H9 (cell line): ENCODE measurements at regions not wholly inside any gene's neighbourhood (a gene's known extent, or its start where the extent isn't known, plus 50 kb on each side); places are given as distances from the start of the nearest gene placed in this dataset.

Experiments
- DNase-seq: peaks from one replicate; pipeline ENCODE4 v3.0.0-alpha.2; 2017
- H2AFZ ChIP-seq: one replicate; pipeline ENCODE4 v1.6.1; 2013; ENCODE audit warnings: mild to moderate bottlenecking, low read length, control low read depth, moderate library complexity
- H2AK5ac ChIP-seq: 2 replicates; pipeline ENCODE4 v1.6.1; 2013; ENCODE audit warnings: low read length, control low read depth, mixed read lengths; ENCODE audit not compliant: insufficient read length
- H2BK120ac ChIP-seq: one replicate; pipeline ENCODE4 v1.6.1; 2013; ENCODE audit warnings: low read depth, mild to moderate bottlenecking, low read length, control low read depth, inconsistent platforms; ENCODE audit not compliant: poor library complexity, severe bottlenecking
- H2BK12ac ChIP-seq: 2 replicates; pipeline ENCODE4 v1.6.1; 2013; ENCODE audit warnings: low read length, control low read depth, mixed read lengths, low read depth; ENCODE audit not compliant: insufficient read length
- H2BK15ac ChIP-seq: 2 replicates; pipeline ENCODE4 v1.6.1; 2013; ENCODE audit warnings: low read depth, low read length, control low read depth
- H2BK20ac ChIP-seq: one replicate; pipeline ENCODE4 v1.6.1; 2013; ENCODE audit warnings: low read depth, mild to moderate bottlenecking, low read length, control low read depth, inconsistent platforms; ENCODE audit not compliant: poor library complexity, severe bottlenecking
- H2BK5ac ChIP-seq: 2 replicates; pipeline ENCODE4 v1.6.1; 2013; ENCODE audit warnings: low read length, control low read depth, mixed read lengths; ENCODE audit not compliant: insufficient read length
- H3K14ac ChIP-seq: 2 replicates; pipeline ENCODE4 v1.6.1; 2013; ENCODE audit warnings: low read length, control low read depth; ENCODE audit not compliant: insufficient read depth
- H3K18ac ChIP-seq: 2 replicates; pipeline ENCODE4 v1.6.1; 2013; ENCODE audit warnings: low read depth, mild to moderate bottlenecking, mixed read lengths, low read length, control low read depth; ENCODE audit not compliant: insufficient read length
- H3K23ac ChIP-seq: 2 replicates; pipeline ENCODE4 v1.6.1; 2013; ENCODE audit warnings: low read length, control low read depth, mixed read lengths, low read depth; ENCODE audit not compliant: insufficient read length
- H3K23me2 ChIP-seq: 2 replicates; pipeline ENCODE4 v1.6.1; 2013; ENCODE audit warnings: low read depth, mild to moderate bottlenecking, mixed read lengths, low read length, control low read depth; ENCODE audit not compliant: insufficient read length, poor library complexity, severe bottlenecking
- H3K27ac ChIP-seq: 2 replicates; pipeline ENCODE4 v1.5.1; 2013; ENCODE audit warnings: low read length, control low read depth, mixed read lengths, low read depth; ENCODE audit not compliant: insufficient read length
- H3K27me3 ChIP-seq: 2 replicates; pipeline ENCODE4 v1.6.1; 2013; ENCODE audit warnings: low read length, control low read depth, inconsistent platforms; ENCODE audit not compliant: insufficient read depth
- H3K4ac ChIP-seq: 2 replicates; pipeline ENCODE4 v1.6.1; 2013; ENCODE audit warnings: low read depth, mild to moderate bottlenecking, control low read depth, inconsistent platforms, low read length, moderate library complexity
- H3K4me1 ChIP-seq: 2 replicates; pipeline ENCODE4 v1.6.1; 2013; ENCODE audit warnings: low read length, control low read depth, inconsistent platforms; ENCODE audit not compliant: insufficient read depth
- H3K4me2 ChIP-seq: 2 replicates; pipeline ENCODE4 v1.6.1; 2013; ENCODE audit warnings: low read length, control low read depth, mixed read lengths; ENCODE audit not compliant: insufficient read length, insufficient read depth
- H3K56ac ChIP-seq: 2 replicates; pipeline ENCODE4 v1.6.1; 2013; ENCODE audit warnings: low read depth, mild to moderate bottlenecking, mixed read lengths, low read length, control low read depth; ENCODE audit not compliant: insufficient read length
- H3K79me1 ChIP-seq: 2 replicates; pipeline ENCODE4 v1.6.1; 2013; ENCODE audit warnings: low read depth, mild to moderate bottlenecking, moderate library complexity, low read length, control low read depth, inconsistent platforms; ENCODE audit not compliant: insufficient read depth, poor library complexity, severe bottlenecking
- H3K79me2 ChIP-seq: 2 replicates; pipeline ENCODE4 v1.6.1; 2013; ENCODE audit warnings: low read length, control low read depth, inconsistent platforms; ENCODE audit not compliant: insufficient read depth
- H3K9ac ChIP-seq: 2 replicates; pipeline ENCODE4 v1.6.1; 2013; ENCODE audit warnings: low read length, control low read depth, mixed read lengths; ENCODE audit not compliant: insufficient read length; ENCODE audit errors: extremely low read depth
- H3K9me3 ChIP-seq: one replicate; pipeline ENCODE4 v1.6.1; 2013; ENCODE audit warnings: low read depth, low read length, inconsistent platforms; ENCODE audit not compliant: control insufficient read depth
- H3T11ph ChIP-seq: one replicate; pipeline ENCODE4 v1.6.1; 2013; ENCODE audit warnings: mild to moderate bottlenecking, low read length, control low read depth, inconsistent platforms
- H4K20me1 ChIP-seq: one replicate; pipeline ENCODE4 v1.6.1; 2013; ENCODE audit not compliant: control insufficient read depth, insufficient read length, insufficient read depth
- H4K5ac ChIP-seq: 2 replicates; pipeline ENCODE4 v1.6.1; 2013; ENCODE audit warnings: low read depth, mild to moderate bottlenecking, mixed read lengths, low read length, control low read depth; ENCODE audit not compliant: insufficient read length
- H4K8ac ChIP-seq: replicated peaks from 2 replicates; pipeline ENCODE4 v1.6.1; 2013; ENCODE audit warnings: low read length, control low read depth, mixed read lengths, low read depth; ENCODE audit not compliant: insufficient read length
- H4K91ac ChIP-seq: 2 replicates; pipeline ENCODE4 v1.6.1; 2013; ENCODE audit warnings: low read depth, mild to moderate bottlenecking, moderate library complexity, mixed read lengths, low read length, control low read depth; ENCODE audit not compliant: insufficient read length
- H3K27ac Mint-ChIP-seq, 3 experiments: 2 replicates in 2 of 3; 3 replicates in 1 of 3; pipeline ENCODE4 v1.8.0; 2020 to 2021; ENCODE audit warnings: mixed read lengths in 3 of 3, mild to moderate bottlenecking in 1 of 3, moderate library complexity in 1 of 3
- H3K27me3 Mint-ChIP-seq: 2 replicates; pipeline ENCODE4 v1.8.0; 2021; ENCODE audit warnings: low read depth, mild to moderate bottlenecking, moderate library complexity, mixed read lengths
- H3K36me3 Mint-ChIP-seq, 3 experiments: 2 replicates in 2 of 3; 3 replicates in 1 of 3; pipeline ENCODE4 v1.8.0; 2020 to 2021; ENCODE audit warnings: low read depth in 3 of 3, mixed read lengths in 3 of 3; ENCODE audit not compliant: insufficient read depth in 1 of 3
- H3K4me1 Mint-ChIP-seq, 2 experiments: 2 replicates each; pipeline ENCODE4 v1.8.0; 2020; ENCODE audit warnings: mixed read lengths in 2 of 2
- H3K4me3 Mint-ChIP-seq, 2 experiments: 2 replicates in 1 of 2; 3 replicates in 1 of 2; pipeline ENCODE4 v1.8.0; 2020 to 2021; ENCODE audit warnings: mild to moderate bottlenecking in 2 of 2, mixed read lengths in 2 of 2, moderate library complexity in 1 of 2
- H3K9me3 Mint-ChIP-seq, 2 experiments: 2 replicates in 1 of 2; 3 replicates in 1 of 2; pipeline ENCODE4 v1.8.0; 2020; ENCODE audit warnings: mild to moderate bottlenecking in 2 of 2, mixed read lengths in 2 of 2, moderate library complexity in 1 of 2
- WGBS: extraction: QIAGEN DNeasy Blood & Tissue Kit; methylation state at CpG from one replicate; pipeline ENCODE4 v1.1.7; 2013; ENCODE audit warnings: missing lambda C conversion rate, low lambda C conversion rate, mixed read lengths; ENCODE audit not compliant: insufficient read length; ENCODE audit errors: extremely low coverage; 5-methylcytosine and 5-hydroxymethylcytosine counted together
- TF ChIP-seq, protein P1 (sequence below): fragments of 200-600 bp; sonication (generic); conservative IDR thresholded peaks from 3 replicates; pipeline ENCODE4 v1.8.0; 2021; ENCODE audit warnings: antibody characterized with exemption, mild to moderate bottlenecking

DNA sequence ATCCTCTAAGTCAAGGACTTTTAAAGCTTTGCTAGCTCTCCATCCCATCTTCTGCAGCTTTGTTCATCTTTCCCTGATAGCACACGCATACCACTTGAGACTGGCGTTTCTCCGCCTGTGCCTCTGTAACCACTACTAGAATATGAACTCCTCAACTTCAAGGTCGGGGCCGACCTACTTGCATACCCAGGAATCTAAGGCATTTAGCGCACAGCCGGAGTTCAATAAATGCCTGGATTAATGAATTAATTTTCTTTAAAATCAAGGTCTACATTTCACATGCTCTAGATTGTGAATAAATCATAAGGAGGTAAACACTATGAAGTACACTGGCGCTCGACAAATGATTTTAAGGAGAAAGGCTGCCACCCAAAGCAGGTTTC, 89.3 kb downstream of the HNRNPD start:
- no peaks in the 10 kb centered on the region for H3K9me3 ChIP-seq
- no peak overlapping the region for H3K14ac ChIP-seq
- no peak overlapping the region for H2BK20ac ChIP-seq
- no peak overlapping the region for H3K4ac ChIP-seq
- no peaks in the 10 kb centered on the region for H3K79me2 ChIP-seq
- no peak overlapping the region for H3K9ac ChIP-seq
- peaks cover 8% of the 10 kb centered on the region for H3K23me2 ChIP-seq
- no CpG with 5 or more reads among the region's 9 CpGs for WGBS
- H4K20me1 ChIP-seq, result no peaks in the 10 kb centered on the region
- peak overlapping the region in 1 of 3 experiments; percentile 14; a peak in 1 of 7 replicates for H3K27ac Mint-ChIP-seq
- H3K79me1 ChIP-seq, result no peaks in the 10 kb centered on the region
- H4K91ac ChIP-seq, result no peak overlapping the region
- H2BK12ac ChIP-seq, result no peak overlapping the region
- peaks cover 18% of the 10 kb centered on the region for H3K27me3 Mint-ChIP-seq
- H2AFZ ChIP-seq, result no peak overlapping the region
- no peak overlapping the region for H3K23ac ChIP-seq
- H2AK5ac ChIP-seq, result no peak overlapping the region
- no peak overlapping the region for H2BK15ac ChIP-seq
- H3K56ac ChIP-seq, result no peak overlapping the region
- peak overlapping the region; percentile 51 to 71 for H3K4me3 Mint-ChIP-seq
- no peaks in the 10 kb centered on the region for H3K36me3 Mint-ChIP-seq
- H3K18ac ChIP-seq, result no peak overlapping the region
- no peak overlapping the region for H3K27ac ChIP-seq
- no peaks in the 10 kb centered on the region for H3K9me3 Mint-ChIP-seq
- H2BK120ac ChIP-seq, result no peak overlapping the region
- H3K4me1 ChIP-seq, result no peaks in the 10 kb centered on the region; the same call in 1 of the 2 replicates
- DNase-seq, result no peak
- TF ChIP-seq, protein P1, sequence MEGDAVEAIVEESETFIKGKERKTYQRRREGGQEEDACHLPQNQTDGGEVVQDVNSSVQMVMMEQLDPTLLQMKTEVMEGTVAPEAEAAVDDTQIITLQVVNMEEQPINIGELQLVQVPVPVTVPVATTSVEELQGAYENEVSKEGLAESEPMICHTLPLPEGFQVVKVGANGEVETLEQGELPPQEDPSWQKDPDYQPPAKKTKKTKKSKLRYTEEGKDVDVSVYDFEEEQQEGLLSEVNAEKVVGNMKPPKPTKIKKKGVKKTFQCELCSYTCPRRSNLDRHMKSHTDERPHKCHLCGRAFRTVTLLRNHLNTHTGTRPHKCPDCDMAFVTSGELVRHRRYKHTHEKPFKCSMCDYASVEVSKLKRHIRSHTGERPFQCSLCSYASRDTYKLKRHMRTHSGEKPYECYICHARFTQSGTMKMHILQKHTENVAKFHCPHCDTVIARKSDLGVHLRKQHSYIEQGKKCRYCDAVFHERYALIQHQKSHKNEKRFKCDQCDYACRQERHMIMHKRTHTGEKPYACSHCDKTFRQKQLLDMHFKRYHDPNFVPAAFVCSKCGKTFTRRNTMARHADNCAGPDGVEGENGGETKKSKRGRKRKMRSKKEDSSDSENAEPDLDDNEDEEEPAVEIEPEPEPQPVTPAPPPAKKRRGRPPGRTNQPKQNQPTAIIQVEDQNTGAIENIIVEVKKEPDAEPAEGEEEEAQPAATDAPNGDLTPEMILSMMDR, result no peak
- H3K4me2 ChIP-seq, result peak overlapping the region; percentile 67
- no peak overlapping the region for H2BK5ac ChIP-seq
- no peak overlapping the region for H4K5ac ChIP-seq
- H3K27me3 ChIP-seq, result no peaks in the 10 kb centered on the region; the same call in 1 of the 2 replicates
- no peak overlapping the region for H4K8ac ChIP-seq
- H3T11ph ChIP-seq, result no peak overlapping the region
- peaks cover 7 to 14% of the 10 kb centered on the region in 2 experiments for H3K4me1 Mint-ChIP-seq
